Hematopoietic multipotent progenitor cell treated with erythropoietin and hydrocortisone succinate and interleukin-3 and kit ligand, for 8 days (in vitro differentiated cells): ENCODE measurements at regions not wholly inside any gene's neighbourhood (a gene's known extent, or its start where the extent isn't known, plus 50 kb on each side); places are given as distances from the start of the nearest gene placed in this dataset.
"Not testable (repeated sequence)": the region's sequence is repeated elsewhere in the genome, so short reads cannot be mapped to it uniquely, and the experiment has no call there.

Experiments used
- DNase-seq: peaks from one replicate; pipeline ENCODE4 v3.0.0-alpha.2; 2015

DNA sequence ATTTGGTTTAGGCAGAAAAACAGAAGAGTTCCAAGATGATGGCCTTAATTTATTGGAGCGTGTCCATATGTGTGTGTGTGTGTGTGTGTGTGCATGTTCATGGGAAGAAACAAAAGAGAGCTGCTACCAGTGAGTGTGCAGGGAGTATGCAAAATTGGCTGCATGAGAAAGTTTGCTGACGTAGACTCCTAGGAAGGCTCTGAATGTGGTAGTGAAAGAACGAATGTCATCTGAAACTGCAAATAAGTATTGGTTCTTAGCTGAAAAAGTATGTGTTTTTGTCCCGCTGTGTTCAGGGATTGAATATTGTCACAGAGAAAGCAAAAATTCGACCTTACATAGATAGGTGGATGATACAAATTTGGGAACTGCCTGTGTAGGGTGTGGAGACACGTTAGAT is 542.6 kb upstream of the COX7C start:
- DNase-seq, result no peak

DNA sequence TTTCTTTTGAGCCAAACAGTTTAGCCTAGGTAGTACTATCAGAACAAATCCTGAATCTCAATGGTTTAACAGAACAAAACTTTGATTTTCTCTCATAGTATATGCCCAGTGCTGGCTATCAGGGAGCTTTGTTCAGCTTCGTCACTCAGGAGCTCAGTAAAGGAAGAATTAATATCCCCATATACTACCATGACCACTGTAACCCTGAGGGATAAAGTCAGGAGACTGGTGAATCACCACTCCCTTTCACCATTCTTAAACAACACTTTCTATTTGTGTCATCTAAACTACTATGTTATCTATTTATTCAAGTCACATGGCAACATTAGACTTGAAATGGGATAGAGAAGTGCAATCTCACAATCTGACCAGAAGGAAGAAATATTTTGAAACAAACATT is 522.6 kb upstream of the COX7C start:
- DNase-seq, result no peak

DNA sequence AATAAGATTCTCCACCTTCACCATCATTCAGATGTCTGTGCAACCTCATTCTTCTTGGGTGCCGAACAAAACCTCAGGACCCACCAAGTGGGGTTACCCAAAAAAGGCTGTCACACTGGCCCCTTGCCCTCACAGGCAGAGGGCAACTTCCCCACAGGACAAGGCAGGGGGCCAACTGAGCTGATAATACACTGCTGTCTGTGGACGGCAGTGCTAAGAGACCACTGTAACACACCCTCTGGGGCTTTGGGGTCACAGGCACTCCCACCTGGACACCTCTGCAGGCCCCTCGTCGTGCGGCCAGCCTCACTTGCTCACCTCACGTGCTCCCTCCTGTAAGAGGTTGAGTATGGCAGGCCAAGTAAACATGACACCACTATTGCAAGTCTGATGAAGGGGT is 515.8 kb upstream of the COX7C start:
- DNase-seq, result no peak

DNA sequence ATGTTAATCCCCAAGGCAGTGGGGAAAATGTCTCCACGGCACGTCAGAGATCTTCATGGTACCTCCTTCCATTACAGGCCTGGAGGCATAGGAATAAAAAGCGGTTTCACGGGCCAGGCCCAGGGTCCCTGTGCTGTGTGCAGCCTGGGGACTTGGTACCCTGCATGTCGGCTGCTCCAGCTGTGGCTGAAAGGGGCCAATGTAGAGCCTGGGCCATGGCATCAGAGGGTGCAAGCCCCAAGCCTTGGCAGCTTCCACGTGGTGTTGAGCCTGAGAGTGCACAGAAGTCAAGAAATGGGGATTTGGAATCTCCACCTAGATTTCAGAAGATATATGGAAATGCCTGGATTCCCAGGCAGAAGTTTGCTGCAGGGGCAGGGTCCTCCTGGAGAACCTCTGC is 508.9 kb upstream of the COX7C start:
- DNase-seq, result no peak

DNA sequence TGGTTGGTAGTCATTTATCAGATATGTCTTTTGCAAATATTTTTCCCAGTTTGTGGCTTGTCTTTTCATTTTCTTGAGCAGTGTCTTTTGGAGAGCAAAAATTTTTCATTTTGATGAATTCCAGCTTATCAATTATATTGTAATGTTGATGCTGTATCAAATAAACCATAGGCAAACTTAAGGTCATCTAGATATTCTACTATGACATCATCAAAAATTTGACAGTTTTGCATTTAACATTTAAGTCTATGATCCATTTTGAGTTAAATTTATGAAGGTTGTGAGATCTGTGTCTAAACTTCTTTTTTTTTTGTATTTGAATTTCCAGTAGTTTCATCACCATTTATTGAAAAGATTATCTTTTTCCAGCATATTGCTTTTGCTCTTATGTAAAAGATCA is 505.5 kb upstream of the COX7C start:
- no peak for DNase-seq

DNA sequence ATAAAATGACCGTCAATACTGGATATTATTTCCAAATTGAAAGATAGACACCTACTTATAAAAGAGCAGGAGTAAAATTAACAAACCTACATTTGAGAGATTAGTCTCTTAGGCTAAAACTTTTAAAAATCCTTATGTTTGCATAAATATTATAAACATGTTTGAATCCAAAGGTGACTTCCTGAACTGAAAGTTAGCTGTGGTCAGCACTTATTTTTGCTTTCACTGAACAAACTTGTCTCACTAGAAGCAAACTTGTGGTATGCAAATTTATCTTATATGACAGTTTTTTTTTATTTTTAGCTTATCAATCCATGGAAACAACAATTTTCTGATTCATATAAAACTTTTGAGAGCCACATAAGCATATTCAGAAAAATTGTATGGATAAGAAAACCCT is 502.6 kb upstream of the COX7C start:
- DNase-seq, result no peak

DNA sequence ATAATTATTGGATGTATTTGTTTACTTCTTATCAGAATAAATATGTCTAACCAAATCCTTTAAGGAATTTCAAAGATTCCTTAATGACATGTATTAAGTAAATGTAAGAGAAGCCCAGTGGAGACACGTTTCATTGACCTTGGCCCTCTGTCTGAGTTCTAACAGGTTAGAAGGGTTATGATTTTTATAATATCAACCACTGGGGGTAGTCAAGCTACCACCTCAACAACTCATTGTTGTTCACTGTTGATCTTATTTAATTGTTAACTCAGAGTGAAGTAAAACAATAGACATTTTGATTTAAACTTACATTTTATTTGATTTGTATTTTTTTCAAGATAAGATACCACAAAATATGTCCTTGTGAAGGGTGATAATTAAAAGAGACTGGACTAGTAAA is 499.2 kb upstream of the COX7C start:
- DNase-seq, result no peak

DNA sequence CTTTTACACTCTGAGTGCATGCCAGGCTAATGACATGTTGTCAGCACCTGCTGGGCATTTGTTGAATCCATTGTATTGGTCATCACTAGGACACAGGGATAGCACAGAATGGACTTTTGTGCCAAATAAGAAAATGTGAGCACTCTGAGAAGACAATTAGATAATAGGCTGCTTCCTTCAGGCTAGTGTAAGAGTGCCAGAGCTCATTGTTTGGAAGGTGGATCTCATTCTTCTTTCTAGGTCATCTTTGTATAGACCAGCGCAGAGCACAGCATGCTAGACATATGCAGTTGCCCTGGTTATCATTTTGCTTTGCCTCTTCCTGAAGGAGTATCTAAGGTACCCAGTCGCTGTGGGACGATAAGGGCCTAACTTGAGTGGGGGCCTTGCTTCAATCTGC is 493.4 kb upstream of the COX7C start:
- DNase-seq, result no peak

DNA sequence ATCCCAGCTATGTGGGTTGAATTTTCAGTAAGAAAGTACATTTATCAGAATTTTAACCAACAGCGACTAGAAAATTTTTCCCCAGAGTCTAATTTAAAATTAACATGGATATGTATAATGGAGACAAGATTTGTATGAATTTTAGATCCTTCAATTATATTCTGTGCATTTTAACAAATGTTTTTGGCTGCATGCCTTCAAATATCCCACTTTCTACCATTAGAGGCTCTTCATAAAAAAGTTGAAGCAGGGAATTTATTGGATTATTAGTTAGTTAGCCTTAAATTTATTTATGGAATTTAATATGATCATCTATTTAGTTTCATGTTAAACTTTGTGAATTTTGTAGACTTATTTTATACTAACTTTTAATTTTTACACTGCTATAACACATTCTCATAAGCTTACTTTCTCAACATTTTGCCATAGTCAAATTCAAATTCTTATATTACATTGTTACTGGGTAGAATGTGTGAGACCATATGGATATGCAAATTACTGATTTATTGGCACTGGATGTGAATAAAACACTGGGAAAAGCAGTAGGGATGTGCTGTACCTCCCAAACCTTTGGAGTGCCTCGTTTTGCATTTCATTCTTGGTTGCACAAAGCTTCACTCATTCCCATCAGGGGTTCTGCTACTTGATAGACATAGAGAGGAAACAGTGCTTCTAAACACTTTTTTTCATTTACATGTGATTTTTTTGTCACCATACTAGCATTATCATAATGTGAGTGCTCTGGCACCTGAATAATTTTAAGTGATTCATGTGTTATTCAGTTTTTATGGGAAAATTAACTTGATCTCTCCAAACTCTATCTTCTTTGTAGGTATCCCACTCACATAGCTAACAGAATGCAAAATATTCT is 491.8 kb upstream of the COX7C start:
- no peak for DNase-seq

DNA sequence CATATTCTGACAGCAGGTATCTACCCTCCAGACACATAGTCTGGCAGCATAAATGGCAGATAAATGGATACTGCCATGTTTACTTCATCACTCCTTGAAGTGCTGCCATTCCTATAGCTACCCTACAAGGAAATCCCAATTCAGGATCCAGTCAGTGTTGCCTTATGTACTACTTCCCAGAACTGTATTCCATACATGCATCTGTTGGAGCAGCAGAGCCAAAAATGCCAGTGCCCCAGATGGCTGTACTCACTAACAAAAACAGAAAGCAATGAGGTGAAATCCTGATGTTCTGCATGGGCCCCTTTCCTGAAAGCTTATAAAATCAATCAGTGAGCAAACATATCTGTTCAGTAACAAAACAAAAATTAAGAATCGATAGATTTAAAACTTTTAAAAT is 490.0 kb upstream of the COX7C start:
- DNase-seq, result no peak

DNA sequence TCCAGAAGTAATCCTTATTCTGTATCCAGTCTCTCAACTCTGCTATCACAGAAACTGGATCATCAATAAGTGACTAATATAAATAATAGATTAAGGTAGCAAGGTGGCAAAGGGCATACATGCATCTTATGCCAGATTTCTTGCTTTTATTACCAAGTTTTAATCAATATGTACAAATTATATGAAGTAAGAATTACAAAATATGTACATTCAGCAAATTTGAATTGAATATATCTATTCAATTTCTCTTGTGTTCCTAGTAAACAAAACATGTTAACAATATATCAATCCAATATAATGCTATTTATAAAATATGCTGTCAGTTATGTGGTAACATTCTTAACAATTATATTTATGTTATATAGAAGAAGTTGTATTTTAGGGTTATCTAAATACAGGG is 488.7 kb upstream of the COX7C start:
- no peak for DNase-seq

DNA sequence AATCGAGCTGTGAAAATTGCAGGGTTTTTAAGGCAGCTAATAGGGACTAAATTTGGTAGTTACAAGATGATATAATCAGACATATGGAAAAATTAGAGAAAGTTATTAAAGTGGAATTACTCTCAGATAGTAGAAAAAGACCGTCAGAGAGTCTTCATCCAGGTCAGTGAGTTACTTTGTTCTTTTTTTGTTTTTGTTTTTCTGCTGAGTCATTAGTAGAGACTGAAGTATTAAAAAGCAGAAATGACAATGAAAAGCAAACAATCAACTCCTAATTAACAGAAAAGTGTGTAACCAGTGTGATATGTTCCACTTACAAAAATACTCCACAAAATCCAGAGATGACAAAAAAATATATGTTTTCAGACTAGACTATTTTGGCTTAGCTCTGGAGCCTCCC is 480.4 kb upstream of the COX7C start:
- DNase-seq, result no peak

DNA sequence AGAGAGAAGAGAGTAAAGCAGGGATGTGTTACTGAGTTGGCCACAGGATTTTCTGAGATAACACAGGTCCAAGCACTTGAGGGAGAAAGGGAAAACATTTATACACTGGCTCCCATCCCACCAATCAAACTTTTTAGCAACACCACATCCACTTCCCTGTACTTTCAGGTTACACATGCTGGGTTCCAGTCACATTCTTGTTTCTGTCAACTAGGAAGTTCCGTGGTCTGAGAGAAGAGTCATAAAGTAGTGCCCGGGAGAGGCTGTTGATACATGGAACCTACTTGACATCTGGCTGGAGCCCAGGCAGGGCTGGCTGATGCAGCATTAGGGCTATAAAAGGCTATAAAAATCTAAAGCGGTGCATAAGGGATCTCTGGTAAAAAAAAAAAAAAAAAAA is 473.9 kb upstream of the COX7C start:
- DNase-seq, result no peak

DNA sequence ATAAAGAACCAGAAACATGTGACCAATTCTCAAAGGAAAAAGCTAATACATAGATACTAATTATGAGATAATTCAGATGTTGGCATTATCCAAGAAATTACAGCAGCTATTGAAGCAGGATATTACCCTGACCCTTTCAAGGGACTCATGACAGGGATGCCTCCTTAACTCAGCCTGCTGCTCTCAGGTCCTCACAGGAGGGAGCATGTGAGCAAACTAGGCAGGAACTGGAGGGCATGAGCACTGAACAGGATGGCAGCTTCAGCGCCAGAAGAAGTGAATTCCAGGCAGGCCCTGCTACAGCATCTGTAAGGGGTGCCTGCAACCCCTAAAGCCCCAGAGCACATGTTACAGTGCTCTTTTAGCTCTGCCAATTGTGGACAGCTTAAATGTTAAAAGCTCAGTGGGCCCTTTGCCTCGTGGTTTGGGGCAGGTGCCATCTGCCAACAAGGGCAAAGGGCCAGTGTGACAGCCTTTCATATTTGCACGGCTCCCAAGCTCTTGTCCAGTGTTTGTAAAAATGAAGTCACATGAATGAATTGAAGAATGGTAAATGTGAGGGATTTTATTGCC is 464.7 kb upstream of the COX7C start:
- no peak for DNase-seq

DNA sequence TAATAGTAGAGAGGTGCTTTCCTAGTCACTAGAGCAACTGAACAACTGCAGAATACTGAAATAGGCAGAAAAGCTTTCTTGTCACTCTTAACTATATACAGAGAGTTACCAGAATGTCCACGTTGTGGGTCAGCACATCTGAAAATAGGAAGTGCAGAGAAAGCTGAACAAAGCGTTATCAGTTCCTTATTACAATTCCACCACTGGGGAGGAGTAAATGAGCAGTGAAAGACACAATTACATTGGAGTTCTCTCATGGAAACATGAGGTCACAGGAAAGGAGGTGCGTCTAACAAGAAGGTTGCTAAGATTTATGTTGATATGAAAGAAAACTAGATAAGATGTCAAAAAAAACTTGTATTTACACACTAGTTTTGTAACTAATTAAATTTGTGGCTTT is 461.9 kb upstream of the COX7C start:
- DNase-seq, result no peak

DNA sequence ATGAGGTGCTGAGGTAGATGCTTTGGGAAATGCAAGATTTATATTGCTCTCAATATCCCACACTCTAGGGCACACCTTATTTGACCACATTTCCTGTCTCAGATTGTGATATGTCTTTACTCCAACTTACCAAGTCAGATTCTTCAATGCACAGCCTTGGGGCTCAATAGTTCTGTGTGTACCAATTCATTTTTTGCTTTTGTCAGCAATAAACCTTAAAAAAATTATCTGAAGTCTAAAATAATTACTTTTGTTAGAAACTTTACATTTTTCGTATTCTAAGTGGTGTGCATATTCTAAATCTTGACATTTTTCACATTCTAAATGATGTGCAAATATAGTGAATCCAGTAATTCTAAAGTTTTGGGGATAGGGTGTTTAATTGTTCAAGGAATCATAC is 447.5 kb upstream of the COX7C start:
- no peak for DNase-seq

DNA sequence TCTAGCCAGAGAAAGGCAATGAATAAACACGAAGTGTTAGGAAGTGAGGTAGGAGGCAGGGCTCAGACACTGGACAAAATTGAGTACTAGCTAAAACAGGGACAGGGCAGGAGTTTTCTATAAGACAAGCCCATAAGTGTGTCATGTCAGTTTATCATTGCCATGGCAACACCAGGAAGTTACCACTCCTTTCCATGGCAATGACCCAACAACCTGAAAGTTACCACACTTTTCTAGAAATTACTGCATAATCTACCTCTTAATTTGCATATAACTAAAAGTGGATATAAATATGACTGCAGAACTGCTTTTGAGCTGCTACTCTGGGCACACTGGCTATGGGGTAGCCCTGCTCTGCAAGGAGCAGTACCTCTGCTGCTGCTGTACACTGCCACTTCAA is 442.5 kb upstream of the COX7C start:
- no peak for DNase-seq

DNA sequence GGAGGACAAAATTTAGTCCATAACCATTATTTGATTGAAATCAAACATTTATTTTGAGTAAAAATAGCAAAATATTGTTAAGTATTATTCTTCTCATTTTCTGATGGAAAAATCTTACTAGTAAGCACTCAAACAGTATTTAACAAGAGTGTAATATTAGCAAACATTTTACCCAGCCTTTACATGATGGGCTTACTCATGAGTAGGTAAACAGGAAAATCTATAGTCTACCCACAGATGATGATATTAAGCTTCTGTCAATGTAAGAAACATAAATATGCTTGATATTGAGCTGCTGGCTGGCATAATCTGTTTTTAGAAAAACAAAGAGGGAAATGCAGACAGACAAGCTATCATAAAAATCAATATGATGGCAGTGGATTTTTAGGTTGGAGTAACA is 418.5 kb upstream of the COX7C start:
- no peak for DNase-seq

DNA sequence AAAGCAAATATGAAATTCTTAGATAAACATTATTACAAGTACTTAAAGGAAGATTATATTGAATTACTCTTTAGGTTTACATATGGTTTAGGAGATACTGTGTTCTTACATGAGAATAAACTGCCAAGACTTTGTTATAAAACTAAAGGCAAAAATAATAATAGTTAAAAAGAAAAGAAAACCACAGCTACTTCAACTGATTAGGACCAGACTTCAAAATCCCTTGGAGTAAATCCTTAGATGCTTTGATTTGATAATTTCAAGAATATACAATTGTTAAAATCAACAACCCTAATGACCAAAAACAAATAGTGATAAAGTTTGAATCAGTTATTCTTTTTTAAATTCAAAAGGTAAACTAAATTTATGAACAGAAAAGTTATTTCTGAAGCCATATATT is 389.6 kb upstream of the COX7C start:
- DNase-seq, result no peak

DNA sequence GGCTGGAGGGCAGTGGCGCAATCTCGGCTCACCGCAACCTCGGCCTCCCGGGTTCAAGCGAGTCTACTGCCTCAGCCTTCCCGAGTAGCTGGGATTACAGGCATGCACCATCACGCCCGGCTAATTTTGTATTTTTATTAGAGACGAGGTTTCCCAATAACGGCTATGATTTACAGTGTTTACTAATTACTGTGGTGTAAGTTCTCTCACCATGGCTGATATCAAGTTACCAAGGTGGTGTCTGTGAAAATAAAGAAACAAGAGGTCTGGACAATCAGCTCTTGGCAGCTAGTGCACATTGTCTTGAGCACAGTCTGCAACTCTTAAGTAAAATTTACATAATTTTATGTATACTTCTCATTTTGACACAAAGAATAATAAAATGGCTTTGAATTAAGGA is 385.5 kb upstream of the COX7C start:
- DNase-seq, result no peak

DNA sequence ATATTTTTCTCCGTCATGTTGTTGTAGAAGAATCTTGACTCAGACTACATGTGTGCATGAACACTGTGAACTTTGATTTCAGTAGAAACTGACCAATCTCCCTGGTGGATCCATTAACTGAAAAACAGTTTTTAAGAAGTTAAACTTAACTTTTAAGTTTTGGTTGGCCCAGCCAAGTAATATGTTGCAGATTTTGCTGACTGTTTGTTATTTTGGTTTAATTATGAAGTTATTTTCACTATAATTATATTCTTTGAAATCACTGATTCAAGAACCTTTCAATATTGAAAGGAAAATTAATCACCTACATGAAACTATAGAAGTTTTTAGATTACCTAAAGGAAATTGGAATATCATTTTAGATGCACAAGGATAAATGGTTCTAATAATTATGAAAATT is 373.6 kb upstream of the COX7C start:
- DNase-seq, result no peak

DNA sequence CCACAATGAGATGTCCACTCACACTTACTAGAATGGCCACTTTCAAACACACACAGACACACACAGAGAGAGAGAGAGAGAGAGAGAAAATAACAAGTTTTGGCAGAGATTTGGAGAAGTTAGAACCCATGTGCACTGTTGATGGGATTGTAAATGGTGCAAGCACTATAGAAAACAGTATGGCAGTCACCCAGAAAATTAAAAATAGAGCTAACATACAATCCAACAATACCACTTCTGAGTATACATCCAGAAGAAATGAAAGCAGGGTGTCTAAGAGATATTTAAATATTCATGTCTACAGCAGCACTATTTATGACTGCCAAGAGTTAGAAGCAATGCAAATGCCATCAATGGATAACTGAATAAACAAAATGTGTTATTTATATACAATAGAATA is 359.9 kb upstream of the COX7C start:
- DNase-seq, result no peak

DNA sequence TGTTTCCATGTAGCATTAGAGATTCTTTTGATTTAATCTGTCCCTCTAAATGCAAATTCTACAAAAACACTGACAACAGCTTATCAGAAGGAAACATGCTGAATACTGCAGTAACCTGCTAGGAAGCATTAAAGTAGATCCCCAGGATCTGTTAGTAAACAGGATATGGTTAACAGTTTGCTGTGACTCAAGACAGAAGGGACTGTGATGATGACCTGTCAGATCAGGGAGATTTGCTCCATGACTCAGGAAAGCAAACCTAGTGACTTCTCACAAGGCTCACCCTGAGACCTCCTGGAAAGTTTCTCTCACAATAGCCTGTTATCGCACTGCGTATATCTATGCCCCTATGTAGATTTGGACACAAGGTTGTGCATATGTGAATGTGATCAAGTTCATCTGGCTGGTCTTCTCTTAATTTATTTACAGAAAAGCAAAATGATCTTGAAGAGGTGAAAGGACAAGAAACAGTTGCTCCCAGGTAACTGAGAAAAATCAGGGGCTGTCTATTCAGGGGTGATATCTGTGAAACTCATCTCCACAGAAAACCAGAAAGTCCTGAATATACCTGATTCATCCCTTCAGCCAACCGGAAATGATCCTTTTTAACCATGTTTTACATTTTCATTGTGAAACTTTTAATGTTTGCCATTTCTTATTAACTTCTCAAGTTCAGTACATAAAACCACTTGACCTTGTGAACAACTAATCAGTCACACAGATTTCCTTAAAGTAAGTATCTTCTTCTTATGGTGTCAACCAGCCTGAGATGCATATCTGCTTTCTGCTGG is 333.1 kb upstream of the COX7C start:
- DNase-seq, result not testable (repeated sequence)

DNA sequence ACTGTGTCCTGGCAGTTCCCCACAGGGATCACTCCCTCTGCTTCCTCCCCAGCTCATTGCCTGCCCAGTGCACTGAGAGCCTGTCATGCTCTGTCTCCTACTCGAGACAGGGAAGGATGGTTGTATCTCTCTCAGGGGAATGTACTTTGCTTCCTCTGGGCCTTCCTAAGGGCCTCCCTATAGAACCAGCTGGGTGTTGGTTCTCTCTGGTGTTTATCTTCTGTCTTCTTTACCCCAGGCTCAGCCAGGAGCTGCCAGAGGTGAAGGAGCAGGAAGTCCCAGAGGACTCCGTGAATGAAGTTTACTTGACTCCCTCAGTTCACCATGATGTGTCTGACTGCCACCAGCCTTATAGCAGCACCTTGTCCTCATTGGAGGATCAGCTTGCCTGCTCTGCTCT is 330.3 kb upstream of the COX7C start:
- DNase-seq, result not testable (repeated sequence)
